Mucosa of gallbladder (tissue), 1 donor: ENCODE measurements at regions not wholly inside any gene's neighbourhood (a gene's known extent, or its start where the extent isn't known, plus 50 kb on each side); places are given as distances from the start of the nearest gene placed in this dataset.
A peak's percentile ranks its signal among the peaks of the same experiment; 100 is the strongest.

Source experiments
- DNase-seq: peaks from one replicate; pipeline ENCODE4 v3.0.0-alpha.2; 2020; ENCODE audit warnings: low spot score
- donor health status: DM: no; HTN: no; CAD: no.

- no peak for DNase-seq
Measured at GRCh38 chr3:127458696-127459604, 131.6 kb downstream of the TPRA1 start.

GRCh38 chr3:127457546-127458145 lies 132.9 kb downstream of the TPRA1 start:
- DNase-seq, result no peak

GRCh38 chr3:127457094-127457475 lies 133.4 kb downstream of the TPRA1 start:
- DNase-seq, result peak; percentile 34

GRCh38 chr3:127456471-127457093 lies 134.0 kb downstream of the TPRA1 start:
- peak; percentile 55 for DNase-seq

- DNase-seq, result peak; percentile 75
Measured at GRCh38 chr3:127455541-127456450, 134.7 kb downstream of the TPRA1 start.

GRCh38 chr3:127454968-127455367 lies 135.6 kb downstream of the TPRA1 start:
- no peak for DNase-seq

GRCh38 chr3:127454051-127454450 lies 136.5 kb downstream of the TPRA1 start:
- DNase-seq, result no peak

- no peak for DNase-seq
Measured at GRCh38 chr3:127452321-127452821, 138.2 kb downstream of the TPRA1 start.

- no peak for DNase-seq
Measured at GRCh38 chr3:127451321-127451720, 139.2 kb downstream of the TPRA1 start.

GRCh38 chr3:127450331-127450730 lies 140.2 kb downstream of the TPRA1 start:
- DNase-seq, result no peak

GRCh38 chr3:127449486-127450212 lies 140.9 kb downstream of the TPRA1 start:
- no peak for DNase-seq

GRCh38 chr3:127448671-127449070 lies 141.9 kb downstream of the TPRA1 start:
- no peak for DNase-seq

GRCh38 chr3:127448161-127448561 lies 142.4 kb downstream of the TPRA1 start:
- DNase-seq, result no peak

- DNase-seq, result no peak
Measured at GRCh38 chr3:127446756-127447155, 143.8 kb downstream of the TPRA1 start.

- DNase-seq, result no peak
Measured at GRCh38 chr3:127445581-127446343, 144.8 kb downstream of the TPRA1 start.

GRCh38 chr3:127444761-127445160 lies 145.8 kb downstream of the TPRA1 start:
- DNase-seq, result no peak

- DNase-seq, result no peak
Measured at GRCh38 chr3:127443581-127444375, 146.8 kb downstream of the TPRA1 start.

- DNase-seq, result no peak
Measured at GRCh38 chr3:127442506-127442905, 148.0 kb downstream of the TPRA1 start.

GRCh38 chr3:127441764-127442163 lies 148.8 kb downstream of the TPRA1 start:
- no peak for DNase-seq
